GM12878 (cell line): ENCODE measurements at regions not wholly inside any gene's neighbourhood (a gene's known extent, or its start where the extent isn't known, plus 50 kb on each side); places are given as distances from the start of the nearest gene placed in this dataset.

Source experiments
- ATAC-seq: fragments of 200-7000 bp; cut with Tn5 transposase; 3 replicates; pipeline ENCODE4 v1.9.1; 2020; ENCODE audit warnings: mild to moderate bottlenecking, moderate library complexity
- BruUV-seq: library from RNA; stranded (reverse); fragments of 400-500 nt; replicated peaks from 2 replicates; lab custom pipeline; 2021; lab: Mats Ljungman, UMichigan
- CTCF ChIA-PET: fragments of 300-600 bp; sonication (Branson Sonifier 250); formaldehyde crosslinking; extraction: SDS; loops from one replicate; lab custom pipeline; 2021; ENCODE audit warnings: inconsistent platforms; lab: Yijun Ruan, JAX
- POLR2A ChIA-PET: fragments of 350-600 bp; formaldehyde crosslinking; extraction: SDS; loops from one replicate; lab custom pipeline; 2021; ENCODE audit warnings: inconsistent platforms; lab: Charles Lee
- RAD21 ChIA-PET: fragments of 300-600 bp; sonication (Branson Sonifier 250); formaldehyde crosslinking; loops from one replicate; lab custom pipeline; 2023; ENCODE audit warnings: antibody characterized with exemption; ENCODE audit not compliant: unreplicated experiment; lab: Charles Lee
- SMC1A ChIA-PET: fragments of 300-600 bp; sonication (Branson Sonifier 250); formaldehyde crosslinking; loops from one replicate; lab custom pipeline; 2023; ENCODE audit not compliant: unreplicated experiment, uncharacterized antibody; lab: Charles Lee
- DNase-seq: peaks from one replicate; pipeline ENCODE4 v3.0.0-alpha.2; 2011; ENCODE audit warnings: low read depth, low spot score
- FAIRE-seq: peaks from 3 replicates; lab custom pipeline; 2011; peaks lifted over from hg19 to GRCh38; lab: Jason Lieb, UNC
- H2AFZ ChIP-seq: 2 replicates; pipeline ENCODE4 v1.6.0; 2011; ENCODE audit warnings: low read depth, low read length, control low read depth; ENCODE audit not compliant: control insufficient read depth
- H3K27ac ChIP-seq: 2 replicates; pipeline ENCODE4 v1.5.1; 2011; ENCODE audit warnings: control low read depth; ENCODE audit not compliant: control insufficient read depth, insufficient read depth
- H3K27me3 ChIP-seq, 2 experiments: replicated peaks in 1 of 2; 2 replicates each; pipeline versions ENCODE4 v1.6.0 to v1.6.1; 2011; ENCODE audit warnings: low read length in 1 of 2; ENCODE audit not compliant: control insufficient read depth in 2 of 2, insufficient read depth in 2 of 2
- H3K36me3 ChIP-seq, 2 experiments: 2 replicates each; pipeline ENCODE4 v1.5.1; 2011; ENCODE audit warnings: low read length in 1 of 2; ENCODE audit not compliant: control insufficient read depth in 2 of 2, insufficient read depth in 2 of 2
- H3K4me1 ChIP-seq: 2 replicates; pipeline ENCODE4 v1.6.1; 2011; ENCODE audit warnings: mild to moderate bottlenecking, low read length, moderate library complexity, mixed read lengths; ENCODE audit not compliant: control insufficient read depth, insufficient read depth
- H3K4me2 ChIP-seq: 2 replicates; pipeline ENCODE4 v1.6.0; 2011; ENCODE audit warnings: control low read depth; ENCODE audit not compliant: control insufficient read depth, insufficient read depth
- H3K4me3 ChIP-seq: fragments of 200-600 bp; sonication (generic); 2 replicates; pipeline ENCODE4 v1.5.1; 2016
- H3K79me2 ChIP-seq: 2 replicates; pipeline ENCODE4 v1.6.0; 2011; ENCODE audit warnings: low read length; ENCODE audit not compliant: control insufficient read depth, insufficient read depth
- H3K9ac ChIP-seq: 2 replicates; pipeline ENCODE4 v1.8.0; 2011; ENCODE audit warnings: low read length, control low read depth, mixed read lengths; ENCODE audit not compliant: control insufficient read depth, insufficient read depth
- H3K9me3 ChIP-seq: replicated peaks from 3 replicates; pipeline ENCODE4 v1.5.1; 2011; ENCODE audit warnings: mild to moderate bottlenecking, low read length; ENCODE audit not compliant: control insufficient read depth, insufficient read depth
- H4K20me1 ChIP-seq: 2 replicates; pipeline ENCODE4 v1.6.0; 2011; ENCODE audit not compliant: control insufficient read depth, insufficient read depth
- CEBPB ChIP-seq, 2 experiments: fragments of 150-350 bp in 1 of 2; IDR thresholded peaks; 2 replicates each; pipeline ENCODE4 v1.6.1; 2012 to 2014; ENCODE audit warnings: low read depth in 2 of 2, low read length in 2 of 2, borderline replicate concordance in 1 of 2, inconsistent platforms in 1 of 2
- EZH2 ChIP-seq: IDR thresholded peaks from 2 replicates; pipeline ENCODE4 v1.6.1; 2012; ENCODE audit warnings: low read depth, mild to moderate bottlenecking, control low read depth, inconsistent platforms, low read length, borderline replicate concordance; ENCODE audit not compliant: control insufficient read depth
- HDAC2 ChIP-seq: fragments of 200-600 bp; sonication (generic); IDR thresholded peaks from 2 replicates; pipeline ENCODE4 v1.6.1; 2017
- JUND ChIP-seq: IDR thresholded peaks from 2 replicates; pipeline ENCODE4 v1.6.1; 2012; ENCODE audit warnings: low read depth, mild to moderate bottlenecking, low read length, improper control_type of control experiment, moderate library complexity
- MEF2B ChIP-seq: fragments of 450-650 bp; IDR thresholded peaks from 2 replicates; pipeline ENCODE4 v1.6.1; 2018; ENCODE audit warnings: mild to moderate bottlenecking, moderate library complexity; ENCODE audit not compliant: partially characterized antibody, poor library complexity, severe bottlenecking
- NFXL1 ChIP-seq: fragments of 450-650 bp; IDR thresholded peaks from 2 replicates; pipeline ENCODE4 v1.6.1; 2017; ENCODE audit warnings: antibody characterized with exemption, mild to moderate bottlenecking, borderline replicate concordance
- NR2C1 ChIP-seq: fragments of 450-650 bp; IDR thresholded peaks from 2 replicates; pipeline ENCODE4 v1.6.1; 2017; ENCODE audit warnings: antibody characterized with exemption, mild to moderate bottlenecking, moderate library complexity
- PAX5 ChIP-seq: IDR thresholded peaks from 2 replicates; pipeline ENCODE4 v1.6.1; 2011; ENCODE audit warnings: low read depth, low read length, borderline replicate concordance
- SMAD1 ChIP-seq: fragments of 450-650 bp; IDR thresholded peaks from 2 replicates; pipeline ENCODE4 v1.6.1; 2018; ENCODE audit warnings: mild to moderate bottlenecking, low read depth; ENCODE audit not compliant: partially characterized antibody
- SRF ChIP-seq, 2 experiments: IDR thresholded peaks; 2 replicates each; pipeline ENCODE4 v1.6.1; 2011; ENCODE audit warnings: low read depth in 2 of 2, low read length in 2 of 2, mild to moderate bottlenecking in 1 of 2, moderate library complexity in 1 of 2
- WGBS: methylation state at CpG from one replicate; pipeline ENCODE4 v1.1.6; 2016; ENCODE audit warnings: low lambda C conversion rate; ENCODE audit not compliant: insufficient replicate concordance, insufficient coverage; ENCODE audit errors: missing lambda C conversion rate; 5-methylcytosine and 5-hydroxymethylcytosine counted together
- in situ Hi-C: fragments of 300-500 bp; cut with MboI; formaldehyde crosslinking; loops from 9 replicates; pipeline ENCODE4 v1.14.3; 2018; ENCODE audit warnings: mixed read lengths
- intact Hi-C: fragments of 100-400 bp; cut with micrococcal nuclease; formaldehyde crosslinking; loops from one replicate; pipeline ENCODE4 v1.14.2; 2022; ENCODE audit not compliant: unreplicated experiment
- TF ChIP-seq, protein P1 (sequence below): fragments of 450-650 bp; IDR thresholded peaks from 2 replicates; pipeline ENCODE4 v1.6.1; 2017; ENCODE audit warnings: mild to moderate bottlenecking
- TF ChIP-seq, protein P2 (sequence below): fragments of 450-650 bp; formaldehyde crosslinking; IDR thresholded peaks from 2 replicates; pipeline ENCODE4 v1.4.0; 2020; ENCODE audit warnings: mild to moderate bottlenecking, moderate library complexity

DNA sequence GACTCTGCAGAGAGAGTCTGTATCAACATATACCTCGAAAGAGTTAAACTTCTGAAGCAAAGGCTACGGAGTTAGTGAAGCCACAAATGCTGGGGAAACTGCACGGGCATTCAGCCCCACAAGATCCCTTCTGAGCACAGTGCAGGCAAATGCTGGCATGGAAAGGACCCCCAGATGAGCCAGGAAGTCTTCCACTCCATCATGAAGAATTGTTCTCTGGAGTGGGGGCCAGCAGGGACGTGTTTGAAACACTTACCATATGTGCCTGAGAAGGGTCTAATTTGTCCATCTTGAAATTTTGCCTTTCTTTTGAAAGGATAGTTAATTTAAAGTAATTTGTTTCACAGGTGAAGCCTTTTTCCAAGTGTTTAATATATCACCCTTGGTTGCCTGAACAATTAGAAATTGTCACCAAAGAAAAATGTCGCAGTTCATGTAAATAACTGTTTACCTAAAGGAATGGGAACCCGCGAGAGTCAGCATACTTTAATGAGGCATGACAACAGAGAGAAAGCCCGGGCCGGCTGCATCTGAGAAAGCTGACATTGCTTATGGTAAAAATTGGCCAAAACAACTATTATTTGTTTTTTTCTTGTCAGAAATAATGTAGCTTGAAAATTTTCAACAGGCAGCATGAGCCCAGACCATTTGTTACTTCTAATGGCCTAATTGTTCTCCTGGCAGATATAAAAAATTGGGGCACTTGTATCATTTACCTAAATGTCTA is 287.6 kb upstream of the MGMT start:
- BruUV-seq, result no TSS peak
- POLR2A ChIA-PET, result no interaction called here

More for the DNA sequence above, 287.6 kb upstream of the MGMT start:
- Histone ChIP-seq H3K27me3 (no peaks in the 10 kb centered on the region), H3K79me2 (no peaks in the 10 kb centered on the region), H3K9ac (no peak overlapping the region), H3K4me2 (no peak overlapping the region), H3K9me3 (no peaks in the 10 kb centered on the region), H3K27ac (no peak overlapping the region), H3K4me1 (no peaks in the 10 kb centered on the region), H4K20me1 (no peaks in the 10 kb centered on the region), H3K4me3 (no peak overlapping the region), H3K36me3 (no peaks in the 10 kb centered on the region), H2AFZ (no peak overlapping the region)
- 28% methylated on average over 9 of the region's 9 CpGs for WGBS
- ATAC-seq (no peak), FAIRE-seq (no peak), DNase-seq (no peak)
- CTCF ChIA-PET, result no interaction called here
- TF ChIP-seq, protein P1, sequence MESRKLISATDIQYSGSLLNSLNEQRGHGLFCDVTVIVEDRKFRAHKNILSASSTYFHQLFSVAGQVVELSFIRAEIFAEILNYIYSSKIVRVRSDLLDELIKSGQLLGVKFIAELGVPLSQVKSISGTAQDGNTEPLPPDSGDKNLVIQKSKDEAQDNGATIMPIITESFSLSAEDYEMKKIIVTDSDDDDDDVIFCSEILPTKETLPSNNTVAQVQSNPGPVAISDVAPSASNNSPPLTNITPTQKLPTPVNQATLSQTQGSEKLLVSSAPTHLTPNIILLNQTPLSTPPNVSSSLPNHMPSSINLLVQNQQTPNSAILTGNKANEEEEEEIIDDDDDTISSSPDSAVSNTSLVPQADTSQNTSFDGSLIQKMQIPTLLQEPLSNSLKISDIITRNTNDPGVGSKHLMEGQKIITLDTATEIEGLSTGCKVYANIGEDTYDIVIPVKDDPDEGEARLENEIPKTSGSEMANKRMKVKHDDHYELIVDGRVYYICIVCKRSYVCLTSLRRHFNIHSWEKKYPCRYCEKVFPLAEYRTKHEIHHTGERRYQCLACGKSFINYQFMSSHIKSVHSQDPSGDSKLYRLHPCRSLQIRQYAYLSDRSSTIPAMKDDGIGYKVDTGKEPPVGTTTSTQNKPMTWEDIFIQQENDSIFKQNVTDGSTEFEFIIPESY, result no peak
- TF ChIP-seq SMAD1 (no peak), HDAC2 (no peak), JUND (no peak), CEBPB (IDR thresholded peaks at IDR 0.05; ENCODE audit: borderline replicate concordance in 1 of 2, low read depth in 2 of 2, low read length in 2 of 2) (no peak), NFXL1 (no peak), EZH2 (no peak), PAX5 (no peak), SRF (IDR thresholded peaks at IDR 0.05; ENCODE audit: low read depth in 2 of 2, low read length in 2 of 2) (no peak), NR2C1 (no peak), MEF2B (no peak)
- TF ChIP-seq, protein P2, sequence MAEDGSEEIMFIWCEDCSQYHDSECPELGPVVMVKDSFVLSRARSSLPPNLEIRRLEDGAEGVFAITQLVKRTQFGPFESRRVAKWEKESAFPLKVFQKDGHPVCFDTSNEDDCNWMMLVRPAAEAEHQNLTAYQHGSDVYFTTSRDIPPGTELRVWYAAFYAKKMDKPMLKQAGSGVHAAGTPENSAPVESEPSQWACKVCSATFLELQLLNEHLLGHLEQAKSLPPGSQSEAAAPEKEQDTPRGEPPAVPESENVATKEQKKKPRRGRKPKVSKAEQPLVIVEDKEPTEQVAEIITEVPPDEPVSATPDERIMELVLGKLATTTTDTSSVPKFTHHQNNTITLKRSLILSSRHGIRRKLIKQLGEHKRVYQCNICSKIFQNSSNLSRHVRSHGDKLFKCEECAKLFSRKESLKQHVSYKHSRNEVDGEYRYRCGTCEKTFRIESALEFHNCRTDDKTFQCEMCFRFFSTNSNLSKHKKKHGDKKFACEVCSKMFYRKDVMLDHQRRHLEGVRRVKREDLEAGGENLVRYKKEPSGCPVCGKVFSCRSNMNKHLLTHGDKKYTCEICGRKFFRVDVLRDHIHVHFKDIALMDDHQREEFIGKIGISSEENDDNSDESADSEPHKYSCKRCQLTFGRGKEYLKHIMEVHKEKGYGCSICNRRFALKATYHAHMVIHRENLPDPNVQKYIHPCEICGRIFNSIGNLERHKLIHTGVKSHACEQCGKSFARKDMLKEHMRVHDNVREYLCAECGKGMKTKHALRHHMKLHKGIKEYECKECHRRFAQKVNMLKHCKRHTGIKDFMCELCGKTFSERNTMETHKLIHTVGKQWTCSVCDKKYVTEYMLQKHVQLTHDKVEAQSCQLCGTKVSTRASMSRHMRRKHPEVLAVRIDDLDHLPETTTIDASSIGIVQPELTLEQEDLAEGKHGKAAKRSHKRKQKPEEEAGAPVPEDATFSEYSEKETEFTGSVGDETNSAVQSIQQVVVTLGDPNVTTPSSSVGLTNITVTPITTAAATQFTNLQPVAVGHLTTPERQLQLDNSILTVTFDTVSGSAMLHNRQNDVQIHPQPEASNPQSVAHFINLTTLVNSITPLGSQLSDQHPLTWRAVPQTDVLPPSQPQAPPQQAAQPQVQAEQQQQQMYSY, result no peak
- SMC1A ChIA-PET, result no interaction called here
- RAD21 ChIA-PET, result no interaction called here
- in situ Hi-C loops, result no loop called here
- intact Hi-C loops, result no loop called here
